Endothelial cell of umbilical vein (primary cell): ENCODE measurements at regions not wholly inside any gene's neighbourhood (a gene's known extent, or its start where the extent isn't known, plus 50 kb on each side); places are given as distances from the start of the nearest gene placed in this dataset.

ENCODE experiments used
- BruUV-seq: library from RNA; stranded (reverse); fragments of 400-500 nt; replicated peaks from 2 replicates; lab custom pipeline; 2021; lab: Mats Ljungman, UMichigan
- CTCF ChIA-PET: fragments of 300-600, 350-600 bp; sonication (Branson Sonifier 250); formaldehyde crosslinking; loops from one replicate; lab custom pipeline; 2021; ENCODE audit warnings: antibody characterized with exemption, inconsistent platforms; lab: Charles Lee
- POLR2A ChIA-PET: fragments of 300-600, 350-600 bp; sonication (Branson Sonifier 250); formaldehyde crosslinking; loops from one replicate; lab custom pipeline; 2021; ENCODE audit warnings: antibody characterized with exemption, inconsistent platforms; lab: Charles Lee
- DNase-seq: peaks from one replicate; pipeline ENCODE4 v3.0.0-alpha.2; 2011; ENCODE audit warnings: low read depth, low spot score
- FAIRE-seq: peaks from 2 replicates; lab custom pipeline; 2011; peaks lifted over from hg19 to GRCh38; lab: Jason Lieb, UNC
- H2AFZ ChIP-seq: 2 replicates; pipeline ENCODE4 v1.6.0; 2012; ENCODE audit warnings: low read depth, low read length, control low read depth, inconsistent platforms
- H3K27ac ChIP-seq: 2 replicates; pipeline ENCODE4 v1.5.1; 2011; ENCODE audit warnings: low read depth, mild to moderate bottlenecking, control low read depth, low read length, moderate library complexity; ENCODE audit not compliant: insufficient read depth
- H3K27me3 ChIP-seq, 2 experiments: 2 replicates each; pipeline versions ENCODE4 v1.6.0 to v1.6.1; 2011; ENCODE audit warnings: low read length in 2 of 2, mixed read lengths in 1 of 2; ENCODE audit not compliant: control insufficient read depth in 2 of 2, insufficient read depth in 2 of 2
- H3K36me3 ChIP-seq, 2 experiments: 2 replicates in 1 of 2; 3 replicates in 1 of 2; pipeline ENCODE4 v1.5.1; 2011; ENCODE audit warnings: low read length in 2 of 2, mild to moderate bottlenecking in 1 of 2, moderate library complexity in 1 of 2; ENCODE audit not compliant: control insufficient read depth in 2 of 2, insufficient read depth in 2 of 2; ENCODE audit errors: extremely low read depth in 1 of 2
- H3K4me1 ChIP-seq: 3 replicates; pipeline ENCODE4 v1.5.1; 2011; ENCODE audit warnings: mild to moderate bottlenecking, low read length; ENCODE audit not compliant: control insufficient read depth, insufficient read depth; ENCODE audit errors: extremely low read depth
- H3K4me2 ChIP-seq: 2 replicates; pipeline ENCODE4 v1.6.1; 2011; ENCODE audit warnings: low read length, control low read depth, mixed read lengths; ENCODE audit not compliant: insufficient read depth
- H3K4me3 ChIP-seq, 3 experiments: fragments of 200-600 bp in 1 of 3; sonication (generic), shearing (Covaris generic) in 1 of 3; replicated peaks in 1 of 3; 2 replicates each; pipeline ENCODE4 v1.5.1; 2011 to 2016; ENCODE audit warnings: control low read depth in 3 of 3, low read length in 3 of 3, mild to moderate bottlenecking in 2 of 3, inconsistent platforms in 1 of 3, low read depth in 1 of 3, moderate library complexity in 1 of 3; ENCODE audit not compliant: insufficient read depth in 1 of 3
- H3K79me2 ChIP-seq: 2 replicates; pipeline ENCODE4 v1.6.0; 2012; ENCODE audit warnings: low read length, inconsistent platforms; ENCODE audit not compliant: control insufficient read depth, insufficient read depth
- H3K9ac ChIP-seq: replicated peaks from 2 replicates; pipeline ENCODE3; 2011; ENCODE audit warnings: low read length, control low read depth; ENCODE audit not compliant: insufficient read depth; ENCODE audit errors: extremely low read depth
- H3K9me1 ChIP-seq: replicated peaks from 3 replicates; pipeline ENCODE4 v1.6.0; 2011; ENCODE audit warnings: mild to moderate bottlenecking, low read length; ENCODE audit not compliant: control insufficient read depth, insufficient read depth; ENCODE audit errors: extremely low read depth
- H3K9me3 ChIP-seq: replicated peaks from 2 replicates; pipeline ENCODE4 v1.5.1; 2012; ENCODE audit warnings: low read length, inconsistent platforms; ENCODE audit not compliant: control insufficient read depth, insufficient read depth
- H4K20me1 ChIP-seq: replicated peaks from 2 replicates; pipeline ENCODE3; 2011; ENCODE audit warnings: mild to moderate bottlenecking, low read length; ENCODE audit not compliant: control insufficient read depth, insufficient read depth; ENCODE audit errors: extremely low read depth
- EZH2 ChIP-seq: IDR thresholded peaks from 2 replicates; pipeline ENCODE4 v1.6.1; 2012; ENCODE audit warnings: borderline replicate concordance, low read depth, mild to moderate bottlenecking, moderate library complexity, low read length, inconsistent platforms; ENCODE audit not compliant: severe bottlenecking
- FOS ChIP-seq: IDR thresholded peaks from 2 replicates; pipeline ENCODE4 v1.6.1; 2011; ENCODE audit warnings: mild to moderate bottlenecking, low read length, moderate library complexity, borderline replicate concordance; ENCODE audit not compliant: insufficient read depth
- GATA2 ChIP-seq: IDR thresholded peaks from 2 replicates; pipeline ENCODE4 v1.7.0; 2011; ENCODE audit warnings: low read depth, mild to moderate bottlenecking, moderate library complexity, mixed read lengths, low read length; ENCODE audit not compliant: insufficient read length, insufficient read depth
- JUN ChIP-seq: IDR thresholded peaks from 2 replicates; pipeline ENCODE4 v1.6.1; 2011; ENCODE audit warnings: borderline replicate concordance, low read depth; ENCODE audit not compliant: insufficient read length, insufficient read depth
- MYC ChIP-seq: IDR thresholded peaks from one replicate; pipeline ENCODE4 v1.6.1; 2011; ENCODE audit warnings: mild to moderate bottlenecking, low read depth, low read length
- POLR2A ChIP-seq: IDR thresholded peaks from 2 replicates; pipeline ENCODE4 v1.6.1; 2012; ENCODE audit warnings: low read depth, mild to moderate bottlenecking, control low read depth, low read length
- POLR2AphosphoS5 ChIP-seq: IDR thresholded peaks from 2 replicates; pipeline ENCODE4 v1.6.1; 2012; ENCODE audit warnings: low read depth, mild to moderate bottlenecking, control low read depth, low read length, moderate library complexity; ENCODE audit not compliant: insufficient read depth
- dilution Hi-C: fragments of 300-500 bp; cut with MboI; formaldehyde crosslinking; loops from one replicate; pipeline ENCODE4 v1.15.0; 2019; ENCODE audit warnings: low sequenced_read_pairs; ENCODE audit not compliant: extremely low pct_ligation_motif_present
- intact Hi-C: fragments of 100-400 bp; cut with micrococcal nuclease; formaldehyde crosslinking; loops from one replicate; pipeline ENCODE4 v1.10.0; 2022
- TF ChIP-seq, protein P1 (sequence below), 2 donors: IDR thresholded peaks; 1 replicate in 1 of 2; 2 replicates in 1 of 2; pipeline ENCODE4 v1.5.1; 2011; ENCODE audit warnings: low read length in 2 of 2, mild to moderate bottlenecking in 2 of 2, moderate library complexity in 2 of 2, control low read depth in 1 of 2, inconsistent platforms in 1 of 2, low read depth in 1 of 2; ENCODE audit not compliant: insufficient read depth in 1 of 2; ENCODE audit errors: extremely low read depth in 1 of 2
- TF ChIP-seq, protein P2 (sequence below): IDR thresholded peaks from 2 replicates; pipeline ENCODE4 v1.6.1; 2011; ENCODE audit not compliant: insufficient read depth, insufficient read length

- Histone ChIP-seq H3K4me3 (no peak overlapping the region), H2AFZ (no peak overlapping the region), H4K20me1 (no peaks in the 10 kb centered on the region), H3K9me1 (no peaks in the 10 kb centered on the region), H3K27me3 (peaks cover 6 to 14% of the 10 kb centered on the region in 2 experiments), H3K79me2 (no peaks in the 10 kb centered on the region), H3K4me1 (no peaks in the 10 kb centered on the region), H3K27ac (no peak overlapping the region), H3K36me3 (no peaks in the 10 kb centered on the region), H3K4me2 (no peak overlapping the region), H3K9me3 (no peaks in the 10 kb centered on the region), H3K9ac (no peak overlapping the region)
- DNase-seq (no peak), FAIRE-seq (no peak)
- CTCF ChIA-PET, result no interaction called here
- intact Hi-C loops (no loop called here), dilution Hi-C loops (no loop called here)
- BruUV-seq, result no TSS peak
- TF ChIP-seq GATA2, result no peak
- TF ChIP-seq, protein P1, sequence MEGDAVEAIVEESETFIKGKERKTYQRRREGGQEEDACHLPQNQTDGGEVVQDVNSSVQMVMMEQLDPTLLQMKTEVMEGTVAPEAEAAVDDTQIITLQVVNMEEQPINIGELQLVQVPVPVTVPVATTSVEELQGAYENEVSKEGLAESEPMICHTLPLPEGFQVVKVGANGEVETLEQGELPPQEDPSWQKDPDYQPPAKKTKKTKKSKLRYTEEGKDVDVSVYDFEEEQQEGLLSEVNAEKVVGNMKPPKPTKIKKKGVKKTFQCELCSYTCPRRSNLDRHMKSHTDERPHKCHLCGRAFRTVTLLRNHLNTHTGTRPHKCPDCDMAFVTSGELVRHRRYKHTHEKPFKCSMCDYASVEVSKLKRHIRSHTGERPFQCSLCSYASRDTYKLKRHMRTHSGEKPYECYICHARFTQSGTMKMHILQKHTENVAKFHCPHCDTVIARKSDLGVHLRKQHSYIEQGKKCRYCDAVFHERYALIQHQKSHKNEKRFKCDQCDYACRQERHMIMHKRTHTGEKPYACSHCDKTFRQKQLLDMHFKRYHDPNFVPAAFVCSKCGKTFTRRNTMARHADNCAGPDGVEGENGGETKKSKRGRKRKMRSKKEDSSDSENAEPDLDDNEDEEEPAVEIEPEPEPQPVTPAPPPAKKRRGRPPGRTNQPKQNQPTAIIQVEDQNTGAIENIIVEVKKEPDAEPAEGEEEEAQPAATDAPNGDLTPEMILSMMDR (IDR thresholded peaks at IDR 0.05; ENCODE audit: extremely low read depth in 1 of 2, insufficient read depth in 1 of 2, low read depth in 1 of 2, low read length in 2 of 2), result no peak
- no peak for TF ChIP-seq POLR2AphosphoS5
- TF ChIP-seq MYC, result no peak
- TF ChIP-seq FOS, result no peak
- TF ChIP-seq POLR2A, result no peak
- TF ChIP-seq, protein P2, sequence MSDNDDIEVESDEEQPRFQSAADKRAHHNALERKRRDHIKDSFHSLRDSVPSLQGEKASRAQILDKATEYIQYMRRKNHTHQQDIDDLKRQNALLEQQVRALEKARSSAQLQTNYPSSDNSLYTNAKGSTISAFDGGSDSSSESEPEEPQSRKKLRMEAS, result no peak
- TF ChIP-seq JUN, result no peak
- no peak for TF ChIP-seq EZH2
- POLR2A ChIA-PET, result no interaction called here
These were observed 127.6 kb downstream of the WIF1 start for GRCh38 chr12:64993461-64993860.
